ENCODE measurements at regions not wholly inside any gene's neighbourhood (a gene's known extent, or its start where the extent isn't known, plus 50 kb on each side); places are given as distances from the start of the nearest gene placed in this dataset.

GRCh38 chr13:80171096-80171495, 169.8 kb downstream of the SPRY2 start:
- H3K4me2 ChIP-seq (ENCODE audit: low read length) = no peak overlapping the region
- TF ChIP-seq, protein P1, sequence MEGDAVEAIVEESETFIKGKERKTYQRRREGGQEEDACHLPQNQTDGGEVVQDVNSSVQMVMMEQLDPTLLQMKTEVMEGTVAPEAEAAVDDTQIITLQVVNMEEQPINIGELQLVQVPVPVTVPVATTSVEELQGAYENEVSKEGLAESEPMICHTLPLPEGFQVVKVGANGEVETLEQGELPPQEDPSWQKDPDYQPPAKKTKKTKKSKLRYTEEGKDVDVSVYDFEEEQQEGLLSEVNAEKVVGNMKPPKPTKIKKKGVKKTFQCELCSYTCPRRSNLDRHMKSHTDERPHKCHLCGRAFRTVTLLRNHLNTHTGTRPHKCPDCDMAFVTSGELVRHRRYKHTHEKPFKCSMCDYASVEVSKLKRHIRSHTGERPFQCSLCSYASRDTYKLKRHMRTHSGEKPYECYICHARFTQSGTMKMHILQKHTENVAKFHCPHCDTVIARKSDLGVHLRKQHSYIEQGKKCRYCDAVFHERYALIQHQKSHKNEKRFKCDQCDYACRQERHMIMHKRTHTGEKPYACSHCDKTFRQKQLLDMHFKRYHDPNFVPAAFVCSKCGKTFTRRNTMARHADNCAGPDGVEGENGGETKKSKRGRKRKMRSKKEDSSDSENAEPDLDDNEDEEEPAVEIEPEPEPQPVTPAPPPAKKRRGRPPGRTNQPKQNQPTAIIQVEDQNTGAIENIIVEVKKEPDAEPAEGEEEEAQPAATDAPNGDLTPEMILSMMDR (IDR thresholded peaks at IDR 0.05; ENCODE audit: low read depth, low read length, poor library complexity, severe bottlenecking) = no peak
- TF ChIP-seq EZH2phosphoT487 (IDR thresholded peaks at IDR 0.05; ENCODE audit: borderline replicate concordance, low read length) = no peak

GRCh38 chr13:80168089-80168850, 172.7 kb downstream of the SPRY2 start:
- H3K4me3 ChIP-seq (ENCODE audit: low read length) = no peak overlapping the region
- H3K9me3 ChIP-seq (ENCODE audit: control insufficient read depth, insufficient read depth, low read length) = no peaks in the 10 kb centered on the region
- no peaks in the 10 kb centered on the region for H3F3A ChIP-seq (ENCODE audit: control insufficient read depth, insufficient read depth)
- H3K4me1 ChIP-seq (ENCODE audit: control insufficient read depth, low read length) = no peaks in the 10 kb centered on the region
- TF ChIP-seq, protein P1 (IDR thresholded peaks at IDR 0.05; ENCODE audit: low read depth, low read length, poor library complexity, severe bottlenecking) = no peak
- no peak for TF ChIP-seq EZH2phosphoT487 (IDR thresholded peaks at IDR 0.05; ENCODE audit: borderline replicate concordance, low read length)
- no peaks in the 10 kb centered on the region for H3K9me2 ChIP-seq (replicated peaks; ENCODE audit: control insufficient read depth, low read length)
- no peaks in the 10 kb centered on the region for H3K27me3 ChIP-seq (ENCODE audit: control insufficient read depth, low read length)
- no peaks in the 10 kb centered on the region for H4K20me1 ChIP-seq (ENCODE audit: control insufficient read depth, insufficient read depth, low read depth, low read length)
- no peaks in the 10 kb centered on the region for H3K79me2 ChIP-seq (ENCODE audit: control insufficient read depth, low read length)
- H3K36me3 ChIP-seq (ENCODE audit: control insufficient read depth, low read length) = no peaks in the 10 kb centered on the region
- no peak overlapping the region for H3K4me2 ChIP-seq (ENCODE audit: low read length)
- H3K27ac ChIP-seq (ENCODE audit: low read depth, low read length) = no peak overlapping the region

More at GRCh38 chr13:80171096-80171495, 169.8 kb downstream of the SPRY2 start:
- H3K27ac ChIP-seq (ENCODE audit: low read depth, low read length) = no peak overlapping the region
- no peaks in the 10 kb centered on the region for H3K4me1 ChIP-seq (ENCODE audit: control insufficient read depth, low read length)
- H3K4me3 ChIP-seq (ENCODE audit: low read length) = no peak overlapping the region
- no peaks in the 10 kb centered on the region for H3K9me3 ChIP-seq (ENCODE audit: control insufficient read depth, insufficient read depth, low read length)
- no peaks in the 10 kb centered on the region for H3K36me3 ChIP-seq (ENCODE audit: control insufficient read depth, low read length)
- no peaks in the 10 kb centered on the region for H3K79me2 ChIP-seq (ENCODE audit: control insufficient read depth, low read length)
- H3F3A ChIP-seq (ENCODE audit: control insufficient read depth, insufficient read depth) = no peaks in the 10 kb centered on the region
- H3K27me3 ChIP-seq (ENCODE audit: control insufficient read depth, low read length) = no peaks in the 10 kb centered on the region
- H4K20me1 ChIP-seq (ENCODE audit: control insufficient read depth, insufficient read depth, low read depth, low read length) = no peaks in the 10 kb centered on the region
- no peaks in the 10 kb centered on the region for H3K9me2 ChIP-seq (replicated peaks; ENCODE audit: control insufficient read depth, low read length)

- no peak for TF ChIP-seq EZH2phosphoT487 (IDR thresholded peaks at IDR 0.05; ENCODE audit: borderline replicate concordance, low read length)
- TF ChIP-seq, protein P1 (IDR thresholded peaks at IDR 0.05; ENCODE audit: low read depth, low read length, poor library complexity, severe bottlenecking) = no peak
- Histone ChIP-seq H3F3A (ENCODE audit: control insufficient read depth, insufficient read depth) (no peaks in the 10 kb centered on the region), H4K20me1 (ENCODE audit: control insufficient read depth, insufficient read depth, low read depth, low read length) (no peaks in the 10 kb centered on the region), H3K4me2 (ENCODE audit: low read length) (no peak overlapping the region), H3K79me2 (ENCODE audit: control insufficient read depth, low read length) (no peaks in the 10 kb centered on the region), H3K4me3 (ENCODE audit: low read length) (no peak overlapping the region), H3K27ac (ENCODE audit: low read depth, low read length) (no peak overlapping the region), H3K36me3 (ENCODE audit: control insufficient read depth, low read length) (no peaks in the 10 kb centered on the region), H3K9me3 (ENCODE audit: control insufficient read depth, insufficient read depth, low read length) (no peaks in the 10 kb centered on the region), H3K27me3 (ENCODE audit: control insufficient read depth, low read length) (no peaks in the 10 kb centered on the region), H3K9me2 (replicated peaks; ENCODE audit: control insufficient read depth, low read length) (no peaks in the 10 kb centered on the region), H3K4me1 (ENCODE audit: control insufficient read depth, low read length) (no peaks in the 10 kb centered on the region)
Measured at GRCh38 chr13:80166352-80166751, 174.6 kb downstream of the SPRY2 start.

All from DOHH2 (cell line).